ENCODE measurements at regions not wholly inside any gene's neighbourhood (a gene's known extent, or its start where the extent isn't known, plus 50 kb on each side); places are given as distances from the start of the nearest gene placed in this dataset.

- TF ChIP-seq POLR2A (IDR thresholded peaks at IDR 0.05; ENCODE audit: low read depth, low read length) (no peak), POLR2AphosphoS5 (IDR thresholded peaks at IDR 0.05; ENCODE audit: low read depth, low read length) (no peak), TAF1 (IDR thresholded peaks at IDR 0.05; ENCODE audit: low read depth, low read length) (no peak)
Measured at GRCh38 chr12:19764408-19764807, 325.1 kb downstream of the AEBP2 start.

Measured in GM12891 (cell line).